ENCODE measurements at regions not wholly inside any gene's neighbourhood (a gene's known extent, or its start where the extent isn't known, plus 50 kb on each side); places are given as distances from the start of the nearest gene placed in this dataset.

- no peak for TF ChIP-seq POLR2A (IDR thresholded peaks at IDR 0.05; ENCODE audit: low read depth, low read length)
- TF ChIP-seq POLR2AphosphoS5 (IDR thresholded peaks at IDR 0.05; ENCODE audit: low read depth, low read length), result no peak
- no peak for TF ChIP-seq SPI1 (IDR thresholded peaks at IDR 0.05; ENCODE audit: low read depth, low read length)
- no peak for TF ChIP-seq TAF1 (IDR thresholded peaks at IDR 0.05; ENCODE audit: low read depth, low read length)
Measured at GRCh38 chr14:58735596-58735995, 97.8 kb downstream of the DACT1 start.
